Common myeloid progenitor, CD34-positive (primary cell): ENCODE measurements at regions not wholly inside any gene's neighbourhood (a gene's known extent, or its start where the extent isn't known, plus 50 kb on each side); places are given as distances from the start of the nearest gene placed in this dataset.

Source experiments
- CTCF ChIA-PET: fragments of 350-600 bp; sonication (Branson Sonifier 250); formaldehyde crosslinking; loops from one replicate; lab custom pipeline; 2021; ENCODE audit warnings: antibody characterized with exemption; lab: Charles Lee
- POLR2A ChIA-PET: fragments of 350-600 bp; sonication (Branson Sonifier 250); formaldehyde crosslinking; loops from one replicate; lab custom pipeline; 2021; ENCODE audit warnings: antibody characterized with exemption; lab: Charles Lee
- DNase-seq, 3 donors: peaks; one replicate each; pipeline versions ENCODE4 v3.0.0 to v3.0.0-alpha.2; 2013
- H3K27ac ChIP-seq, 2 experiments: 1 replicate in 1 of 2; 2 replicates in 1 of 2; pipeline ENCODE4 v1.7.0; 2013; ENCODE audit warnings: inconsistent platforms in 2 of 2, low read length in 2 of 2, mild to moderate bottlenecking in 2 of 2, low read depth in 1 of 2, moderate library complexity in 1 of 2; ENCODE audit not compliant: severe bottlenecking in 2 of 2, insufficient read depth in 1 of 2, poor library complexity in 1 of 2
- H3K27me3 ChIP-seq, 5 experiments: replicated peaks in 2 of 5; 1 replicate in 3 of 5; 2 replicates in 2 of 5; pipeline versions ENCODE4 v1.6.1 to v1.7.0; 2013; ENCODE audit warnings: low read length in 4 of 5, mild to moderate bottlenecking in 2 of 5, moderate library complexity in 2 of 5, inconsistent platforms in 1 of 5; ENCODE audit not compliant: insufficient read depth in 5 of 5, control insufficient read depth in 4 of 5
- H3K36me3 ChIP-seq, 4 experiments: 1 replicate in 2 of 4; 2 replicates in 2 of 4; pipeline versions ENCODE4 v1.6.1 to v1.7.0; 2013; ENCODE audit warnings: low read length in 3 of 4, control low read depth in 1 of 4, mild to moderate bottlenecking in 1 of 4; ENCODE audit not compliant: control insufficient read depth in 4 of 4, insufficient read depth in 4 of 4
- H3K4me1 ChIP-seq, 4 experiments: 1 replicate in 3 of 4; 2 replicates in 1 of 4; pipeline versions ENCODE4 v1.6.1 to v1.7.1; 2013; ENCODE audit warnings: low read length in 3 of 4, mild to moderate bottlenecking in 3 of 4, control low read depth in 1 of 4, inconsistent platforms in 1 of 4, moderate library complexity in 1 of 4; ENCODE audit not compliant: control insufficient read depth in 4 of 4, insufficient read depth in 4 of 4; ENCODE audit errors: control extremely low read depth in 1 of 4
- H3K4me3 ChIP-seq, 7 experiments: 1 replicate in 4 of 7; 2 replicates in 3 of 7; pipeline versions ENCODE4 v1.5.1 to v1.7.0; 2013; ENCODE audit warnings: mild to moderate bottlenecking in 7 of 7, low read length in 6 of 7, moderate library complexity in 6 of 7, inconsistent platforms in 2 of 7, low read depth in 2 of 7, control low read depth in 1 of 7; ENCODE audit not compliant: insufficient read depth in 4 of 7, control insufficient read depth in 1 of 7; ENCODE audit errors: extremely low read depth in 1 of 7
- H3K9me3 ChIP-seq, 5 experiments: 1 replicate in 4 of 5; 2 replicates in 1 of 5; pipeline versions ENCODE4 v1.6.1 to v1.7.1; 2013; ENCODE audit warnings: low read length in 4 of 5, mild to moderate bottlenecking in 2 of 5, inconsistent platforms in 1 of 5, low read depth in 1 of 5, moderate library complexity in 1 of 5; ENCODE audit not compliant: control insufficient read depth in 4 of 5, insufficient read depth in 2 of 5; ENCODE audit errors: control extremely low read depth in 1 of 5
- WGBS: methylation state at CpG from one replicate; pipeline ENCODE4 v1.1.5; 2013; ENCODE audit not compliant: insufficient coverage; 5-methylcytosine and 5-hydroxymethylcytosine counted together

GRCh38 chr17:21539146-21539545 is 153.2 kb upstream of the KCNJ18 start:
- POLR2A ChIA-PET: no interaction called here
- H3K9me3 ChIP-seq: peaks cover 0 to 10% (median 0%) of the 10 kb centered on the region in 5 experiments
- H3K27ac ChIP-seq: no peak overlapping the region
- no CpG with 5 or more reads among the region's 2 CpGs for WGBS
- H3K27me3 ChIP-seq: no peaks in the 10 kb centered on the region
- DNase-seq: no peak
- no peaks in the 10 kb centered on the region for H3K36me3 ChIP-seq
- CTCF ChIA-PET: no interaction called here
- H3K4me1 ChIP-seq: no peaks in the 10 kb centered on the region
- no peak overlapping the region for H3K4me3 ChIP-seq

DNA sequence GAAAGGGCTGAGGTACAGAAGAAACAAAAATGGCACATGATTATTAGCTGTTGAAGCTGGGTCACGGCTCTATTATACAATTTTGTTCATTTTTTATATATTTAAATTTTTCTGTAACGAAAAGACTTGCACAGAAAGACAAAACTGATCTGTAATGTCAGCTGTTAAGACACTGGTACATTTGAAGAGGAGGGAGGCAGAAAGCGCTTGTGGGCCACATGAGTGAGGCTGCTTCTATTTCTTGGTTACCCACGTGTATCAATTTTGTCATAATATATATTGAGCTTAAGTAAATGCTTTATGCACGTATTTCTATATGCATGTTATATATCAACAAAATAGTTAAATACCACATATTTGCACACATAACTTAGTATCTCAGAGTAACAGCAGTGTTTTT is 151.8 kb upstream of the KCNJ18 start:
- Histone ChIP-seq H3K9me3 (peaks cover 0 to 10% (median 0%) of the 10 kb centered on the region in 5 experiments), H3K27ac (no peak overlapping the region), H3K4me3 (no peak overlapping the region), H3K36me3 (no peaks in the 10 kb centered on the region), H3K27me3 (no peaks in the 10 kb centered on the region), H3K4me1 (no peaks in the 10 kb centered on the region)
- ChIA-PET POLR2A (interaction anchor here (0.6 kb wide), 1 partner anchor 9 kb away, joined by 5 read pairs; no protein-coding TSS in a partner anchor), CTCF (no interaction called here)
- DNase-seq: no peak
- WGBS: no CpG with 5 or more reads among the region's 5 CpGs

GRCh38 chr17:21542070-21542469 is 150.3 kb upstream of the KCNJ18 start:
- H3K9me3 ChIP-seq: peaks cover 0 to 9% (median 0%) of the 10 kb centered on the region in 5 experiments
- POLR2A ChIA-PET: no interaction called here
- WGBS: no CpG with 5 or more reads among the region's 2 CpGs
- no peak for DNase-seq
- no peaks in the 10 kb centered on the region for H3K36me3 ChIP-seq
- CTCF ChIA-PET: no interaction called here
- no peak overlapping the region for H3K4me3 ChIP-seq
- H3K27me3 ChIP-seq: peaks cover 0 to 2% (median 0%) of the 10 kb centered on the region in 5 experiments
- H3K4me1 ChIP-seq: peaks cover 0 to 5% (median 0%) of the 10 kb centered on the region in 4 experiments
- H3K27ac ChIP-seq: no peak overlapping the region

GRCh38 chr17:21542991-21543390 is 149.3 kb upstream of the KCNJ18 start:
- H3K9me3 ChIP-seq: peaks cover 0 to 2% (median 0%) of the 10 kb centered on the region in 5 experiments
- no peak overlapping the region for H3K4me3 ChIP-seq
- peak in 1 of 3 donors; percentile 75 for DNase-seq
- ChIA-PET POLR2A (no interaction called here), CTCF (no interaction called here)
- no peaks in the 10 kb centered on the region for H3K36me3 ChIP-seq
- no peak overlapping the region for H3K27ac ChIP-seq
- H3K27me3 ChIP-seq: peaks cover 0 to 2% (median 0%) of the 10 kb centered on the region in 5 experiments
- 40% methylated on average over 1 of the region's 4 CpGs for WGBS
- H3K4me1 ChIP-seq: peaks cover 0 to 5% (median 0%) of the 10 kb centered on the region in 4 experiments

DNA sequence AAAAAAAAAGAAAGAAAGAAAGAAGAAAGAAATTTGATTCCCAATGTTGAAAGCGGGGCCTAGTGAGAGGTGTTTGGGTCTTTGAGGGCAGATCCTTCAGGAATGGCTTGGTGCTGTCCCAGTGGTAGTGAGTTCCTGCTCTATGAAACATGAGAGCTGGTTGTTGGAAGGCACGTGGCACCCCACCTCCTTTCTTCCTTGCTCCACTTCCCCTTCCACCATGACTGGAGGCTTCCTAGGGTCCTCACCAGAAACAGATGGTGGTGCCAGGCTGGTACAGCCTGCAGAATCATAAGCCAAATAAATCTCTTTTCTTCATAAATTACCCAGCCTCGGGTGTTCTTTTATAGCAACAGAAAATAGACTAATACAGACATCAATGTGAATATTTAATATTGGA is 147.3 kb upstream of the KCNJ18 start:
- WGBS: 50% methylated on average over 2 of the region's 3 CpGs
- ChIA-PET CTCF (interaction anchor here (1.3 to 1.5 kb wide), 2 partner anchors 22 to 29 kb away, joined by 3 read pairs; no protein-coding TSS in a partner anchor), POLR2A (no interaction called here)

GRCh38 chr17:21548236-21548635 is 144.1 kb upstream of the KCNJ18 start:
- ChIA-PET CTCF (interaction anchor here (1.4 kb wide), 1 partner anchor 36 kb away, joined by 6 read pairs; no protein-coding TSS in a partner anchor), POLR2A (no interaction called here)
- 94% methylated on average over 2 of the region's 3 CpGs for WGBS
- H3K4me3 ChIP-seq: no peak overlapping the region
- H3K4me1 ChIP-seq: peaks cover 0 to 13% (median 6%) of the 10 kb centered on the region in 4 experiments
- H3K36me3 ChIP-seq: no peaks in the 10 kb centered on the region
- no peak overlapping the region for H3K27ac ChIP-seq
- H3K27me3 ChIP-seq: peaks cover 2 to 42% (median 11%) of the 10 kb centered on the region in 5 experiments
- H3K9me3 ChIP-seq: no peaks in the 10 kb centered on the region
- no peak for DNase-seq

More for the DNA sequence above, 147.3 kb upstream of the KCNJ18 start:
- Histone ChIP-seq H3K27ac (no peak overlapping the region), H3K4me3 (no peak overlapping the region), H3K36me3 (no peaks in the 10 kb centered on the region), H3K27me3 (peaks cover 0 to 19% (median 6%) of the 10 kb centered on the region in 5 experiments), H3K9me3 (no peaks in the 10 kb centered on the region), H3K4me1 (peaks cover 0 to 5% (median 0%) of the 10 kb centered on the region in 4 experiments)
- peak; percentile 3 to 68 (median 40) for DNase-seq

- Histone ChIP-seq H3K27me3 (peaks cover 2 to 42% (median 11%) of the 10 kb centered on the region in 5 experiments), H3K4me1 (peaks cover 0 to 13% (median 6%) of the 10 kb centered on the region in 4 experiments), H3K36me3 (no peaks in the 10 kb centered on the region), H3K27ac (no peak overlapping the region), H3K4me3 (no peak overlapping the region), H3K9me3 (peaks cover 0 to 4% (median 0%) of the 10 kb centered on the region in 5 experiments)
- WGBS: 100% methylated on average over 1 of the region's 1 CpG
- POLR2A ChIA-PET: interaction anchor here (0.6 kb wide), 1 partner anchor 9 kb away, joined by 5 read pairs; no protein-coding TSS in a partner anchor
- CTCF ChIA-PET: interaction anchor here (1.4 kb wide), 1 partner anchor 37 kb away, joined by 6 read pairs; no protein-coding TSS in a partner anchor
- DNase-seq: no peak
These were observed 143.1 kb upstream of the KCNJ18 start for GRCh38 chr17:21549107-21549687.
